ENCODE measurements at regions not wholly inside any gene's neighbourhood (a gene's known extent, or its start where the extent isn't known, plus 50 kb on each side); places are given as distances from the start of the nearest gene placed in this dataset.

DNA sequence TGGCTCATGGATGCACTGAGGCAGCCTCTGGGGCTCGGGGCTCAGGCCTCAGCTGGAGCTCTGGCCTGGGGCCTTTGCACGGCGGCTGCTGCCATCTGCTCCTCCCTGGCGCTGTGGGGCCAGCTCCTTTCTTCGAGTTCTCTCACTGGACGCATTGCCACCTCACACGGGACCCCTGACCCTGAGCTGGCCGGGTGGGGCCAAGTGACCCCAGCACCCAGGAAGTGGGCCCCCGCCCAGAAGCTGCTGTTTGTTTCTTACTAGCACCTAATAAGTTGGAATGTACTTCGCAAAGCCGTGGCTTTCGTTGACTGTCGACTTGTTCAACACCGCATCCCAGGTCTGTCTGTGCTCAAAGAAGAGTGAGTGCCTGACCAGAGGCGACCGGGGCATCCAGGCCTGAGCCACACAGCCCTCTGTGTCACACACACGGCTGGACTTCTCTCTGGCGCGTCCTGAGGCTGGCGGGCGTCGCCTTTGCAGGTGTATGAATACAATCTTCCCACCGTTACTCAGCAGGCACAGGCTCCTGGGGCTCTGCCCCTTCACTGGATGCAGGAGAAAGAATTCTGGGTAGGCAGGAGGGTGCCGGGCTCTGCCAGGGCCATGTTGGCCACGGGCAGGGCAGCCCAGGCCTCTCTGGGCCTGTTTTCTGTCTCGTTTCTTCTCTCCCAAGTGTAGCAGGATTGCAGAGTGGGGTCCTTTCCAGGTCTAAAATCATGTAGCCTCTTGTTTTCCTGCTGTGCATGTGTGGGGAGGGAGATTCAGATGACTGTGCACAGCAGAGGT, 112.9 kb downstream of the DLL1 start:
- peak; percentile 42 for DNase-seq
- Histone ChIP-seq H3K4me1 (ENCODE audit: control insufficient read depth in 1 of 2, insufficient read depth in 2 of 2, low read depth in 1 of 2, low read length in 1 of 2) (peaks cover 0 to 10% of the 10 kb centered on the region in 2 experiments; a peak in 1 of 4 replicates), H3K4me2 (no peak overlapping the region), H3K4me3 (ENCODE audit: low read depth in 2 of 2, low read length in 1 of 2) (no peak overlapping the region), H3K27me3 (ENCODE audit: insufficient read depth) (no peaks in the 10 kb centered on the region), H3K79me2 (ENCODE audit: insufficient read depth) (no peaks in the 10 kb centered on the region), H3K9me3 (no peaks in the 10 kb centered on the region), H3K9me2 (no peaks in the 10 kb centered on the region), H3K27ac (ENCODE audit: low read depth in 2 of 2, low read length in 1 of 2) (no peak overlapping the region), H4K20me1 (ENCODE audit: insufficient read depth) (no peaks in the 10 kb centered on the region), H3F3A (replicated peaks; ENCODE audit: insufficient read depth) (no peaks in the 10 kb centered on the region), H3K9ac (no peak overlapping the region), H3K36me3 (replicated peaks in 1 of 2; ENCODE audit: control insufficient read depth in 1 of 2, insufficient read depth in 2 of 2, low read length in 1 of 2) (no peaks in the 10 kb centered on the region), H2AFZ (ENCODE audit: low read depth) (no peak overlapping the region)
- 79% methylated on average over 22 of the region's 26 CpGs for WGBS (ENCODE audit: low lambda C conversion rate)
- TF ChIP-seq FOSL2 (IDR thresholded peaks at IDR 0.05; ENCODE audit: borderline replicate concordance, low read depth) (no peak), GABPA (IDR thresholded peaks at IDR 0.05; ENCODE audit: low read depth) (no peak)
- CTCF ChIA-PET = no interaction called here
- POLR2A ChIA-PET = interaction anchor here (0.6 kb wide), 1 partner anchor 129 kb away, joined by 3 read pairs; no protein-coding TSS in a partner anchor

DNA sequence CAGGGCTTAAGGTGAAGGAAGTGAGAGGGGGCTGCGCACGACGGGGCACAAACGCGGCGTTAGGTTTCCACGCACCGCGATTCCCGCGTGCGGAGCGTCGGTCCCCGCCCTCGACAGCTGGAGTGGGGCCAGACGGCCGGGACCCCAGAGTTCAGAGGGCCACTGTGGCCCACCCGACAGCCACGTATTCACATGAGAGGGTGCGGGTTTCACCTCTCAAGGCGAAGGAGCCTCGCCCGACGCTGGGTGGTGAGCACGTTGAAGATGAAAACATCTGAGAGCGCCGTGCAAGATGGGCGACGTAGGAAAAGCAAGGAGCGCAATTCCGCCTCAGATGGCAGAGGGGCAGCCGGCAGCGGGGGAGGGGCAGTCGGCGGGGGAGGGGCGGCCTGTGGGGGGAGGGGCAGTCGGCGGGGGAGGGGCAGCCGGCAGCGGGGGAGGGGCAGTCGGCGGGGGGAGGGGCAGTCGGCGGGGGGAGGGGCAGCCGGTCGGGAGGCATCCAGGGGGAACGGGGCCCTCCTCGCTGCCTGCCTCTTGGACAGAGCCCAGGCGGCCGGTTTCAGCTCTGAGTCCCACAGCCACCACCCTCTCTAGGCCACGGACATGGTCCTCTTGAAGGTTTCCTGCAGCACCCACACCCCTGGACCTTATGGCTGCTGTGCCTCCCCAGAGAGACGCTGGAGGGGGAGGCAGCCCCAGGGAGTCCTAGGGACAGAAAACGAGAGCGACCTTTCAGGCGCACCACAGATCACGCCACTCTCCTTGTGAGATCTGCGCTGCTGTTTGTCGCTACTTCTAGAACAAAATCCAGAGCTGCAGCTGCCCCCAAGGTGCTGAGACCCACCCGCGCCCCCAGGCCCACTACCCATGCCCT, 113.7 kb downstream of the DLL1 start:
- peaks cover 0 to 10% of the 10 kb centered on the region in 2 experiments; a peak in 1 of 4 replicates for H3K4me1 ChIP-seq (ENCODE audit: control insufficient read depth in 1 of 2, insufficient read depth in 2 of 2, low read depth in 1 of 2, low read length in 1 of 2)
- no peak overlapping the region for H3K4me2 ChIP-seq

More for the DNA sequence above, 113.7 kb downstream of the DLL1 start:
- Histone ChIP-seq H3F3A (replicated peaks; ENCODE audit: insufficient read depth) (no peaks in the 10 kb centered on the region), H3K9me3 (no peaks in the 10 kb centered on the region), H3K36me3 (replicated peaks in 1 of 2; ENCODE audit: control insufficient read depth in 1 of 2, insufficient read depth in 2 of 2, low read length in 1 of 2) (no peaks in the 10 kb centered on the region), H3K27me3 (ENCODE audit: insufficient read depth) (no peaks in the 10 kb centered on the region), H3K79me2 (ENCODE audit: insufficient read depth) (no peaks in the 10 kb centered on the region), H3K27ac (ENCODE audit: low read depth in 2 of 2, low read length in 1 of 2) (no peak overlapping the region), H3K4me3 (ENCODE audit: low read depth in 2 of 2, low read length in 1 of 2) (no peak overlapping the region; a peak in 1 of 4 replicates), H3K9me2 (no peaks in the 10 kb centered on the region), H4K20me1 (ENCODE audit: insufficient read depth) (no peaks in the 10 kb centered on the region), H2AFZ (ENCODE audit: low read depth) (no peak overlapping the region), H3K9ac (no peak overlapping the region)
- ChIA-PET CTCF (interaction anchor here (1.2 kb wide), 1 partner anchor 345 kb away, joined by 4 read pairs; no protein-coding TSS in a partner anchor), POLR2A (interaction anchor here (0.6 kb wide), 1 partner anchor 130 kb away, joined by 3 read pairs; no protein-coding TSS in a partner anchor)
- 37% methylated on average over 53 of the region's 61 CpGs for WGBS (ENCODE audit: low lambda C conversion rate)
- TF ChIP-seq GABPA (IDR thresholded peaks at IDR 0.05; ENCODE audit: low read depth) = no peak
- no peak for TF ChIP-seq RCOR1 (IDR thresholded peaks at IDR 0.05; ENCODE audit: low read length)
- TF ChIP-seq RAD21 (IDR thresholded peaks at IDR 0.05; ENCODE audit: low read length) = no peak
- TF ChIP-seq, protein P1, sequence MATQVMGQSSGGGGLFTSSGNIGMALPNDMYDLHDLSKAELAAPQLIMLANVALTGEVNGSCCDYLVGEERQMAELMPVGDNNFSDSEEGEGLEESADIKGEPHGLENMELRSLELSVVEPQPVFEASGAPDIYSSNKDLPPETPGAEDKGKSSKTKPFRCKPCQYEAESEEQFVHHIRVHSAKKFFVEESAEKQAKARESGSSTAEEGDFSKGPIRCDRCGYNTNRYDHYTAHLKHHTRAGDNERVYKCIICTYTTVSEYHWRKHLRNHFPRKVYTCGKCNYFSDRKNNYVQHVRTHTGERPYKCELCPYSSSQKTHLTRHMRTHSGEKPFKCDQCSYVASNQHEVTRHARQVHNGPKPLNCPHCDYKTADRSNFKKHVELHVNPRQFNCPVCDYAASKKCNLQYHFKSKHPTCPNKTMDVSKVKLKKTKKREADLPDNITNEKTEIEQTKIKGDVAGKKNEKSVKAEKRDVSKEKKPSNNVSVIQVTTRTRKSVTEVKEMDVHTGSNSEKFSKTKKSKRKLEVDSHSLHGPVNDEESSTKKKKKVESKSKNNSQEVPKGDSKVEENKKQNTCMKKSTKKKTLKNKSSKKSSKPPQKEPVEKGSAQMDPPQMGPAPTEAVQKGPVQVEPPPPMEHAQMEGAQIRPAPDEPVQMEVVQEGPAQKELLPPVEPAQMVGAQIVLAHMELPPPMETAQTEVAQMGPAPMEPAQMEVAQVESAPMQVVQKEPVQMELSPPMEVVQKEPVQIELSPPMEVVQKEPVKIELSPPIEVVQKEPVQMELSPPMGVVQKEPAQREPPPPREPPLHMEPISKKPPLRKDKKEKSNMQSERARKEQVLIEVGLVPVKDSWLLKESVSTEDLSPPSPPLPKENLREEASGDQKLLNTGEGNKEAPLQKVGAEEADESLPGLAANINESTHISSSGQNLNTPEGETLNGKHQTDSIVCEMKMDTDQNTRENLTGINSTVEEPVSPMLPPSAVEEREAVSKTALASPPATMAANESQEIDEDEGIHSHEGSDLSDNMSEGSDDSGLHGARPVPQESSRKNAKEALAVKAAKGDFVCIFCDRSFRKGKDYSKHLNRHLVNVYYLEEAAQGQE (IDR thresholded peaks at IDR 0.05; ENCODE audit: low read depth, low read length) = no peak
- TF ChIP-seq MXI1 (IDR thresholded peaks at IDR 0.05; ENCODE audit: low read depth, low read length) = no peak
- no peak for TF ChIP-seq TAF1 (IDR thresholded peaks at IDR 0.05; ENCODE audit: borderline replicate concordance, low read depth, low read length)
- TF ChIP-seq SIN3A (IDR thresholded peaks at IDR 0.05; ENCODE audit: borderline replicate concordance, low read depth, low read length) = no peak
- TF ChIP-seq, protein P2, sequence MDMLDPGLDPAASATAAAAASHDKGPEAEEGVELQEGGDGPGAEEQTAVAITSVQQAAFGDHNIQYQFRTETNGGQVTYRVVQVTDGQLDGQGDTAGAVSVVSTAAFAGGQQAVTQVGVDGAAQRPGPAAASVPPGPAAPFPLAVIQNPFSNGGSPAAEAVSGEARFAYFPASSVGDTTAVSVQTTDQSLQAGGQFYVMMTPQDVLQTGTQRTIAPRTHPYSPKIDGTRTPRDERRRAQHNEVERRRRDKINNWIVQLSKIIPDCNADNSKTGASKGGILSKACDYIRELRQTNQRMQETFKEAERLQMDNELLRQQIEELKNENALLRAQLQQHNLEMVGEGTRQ (IDR thresholded peaks at IDR 0.05; ENCODE audit: borderline replicate concordance, low read depth, low read length) = no peak
- no peak for TF ChIP-seq EZH2phosphoT487 (IDR thresholded peaks at IDR 0.05; ENCODE audit: borderline replicate concordance, low read depth)
- no peak for TF ChIP-seq POLR2AphosphoS5 (IDR thresholded peaks at IDR 0.05; ENCODE audit: low read depth, low read length)
- no peak for TF ChIP-seq FOXM1 (IDR thresholded peaks at IDR 0.05; ENCODE audit: low read depth)
- TF ChIP-seq ELF1 (IDR thresholded peaks at IDR 0.05) = no peak
- TF ChIP-seq, protein P3, sequence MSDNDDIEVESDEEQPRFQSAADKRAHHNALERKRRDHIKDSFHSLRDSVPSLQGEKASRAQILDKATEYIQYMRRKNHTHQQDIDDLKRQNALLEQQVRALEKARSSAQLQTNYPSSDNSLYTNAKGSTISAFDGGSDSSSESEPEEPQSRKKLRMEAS (IDR thresholded peaks at IDR 0.05; ENCODE audit: low read depth) = no peak
- TF ChIP-seq RXRA (IDR thresholded peaks at IDR 0.05; ENCODE audit: borderline replicate concordance, low read depth) = no peak
- TF ChIP-seq GATA2 (CRISPR knock-in tag; IDR thresholded peaks at IDR 0.05) = no peak
- peak; percentile 80 for DNase-seq

Measured in SK-N-SH (cell line).